ENCODE measurements at regions not wholly inside any gene's neighbourhood (a gene's known extent, or its start where the extent isn't known, plus 50 kb on each side); places are given as distances from the start of the nearest gene placed in this dataset.

GRCh38 chr1:222138095-222138494 is 396.2 kb upstream of the DUSP10 start:
- no peak for TF ChIP-seq POLR2A (IDR thresholded peaks at IDR 0.05; ENCODE audit: borderline replicate concordance, extremely low read depth, insufficient read depth, insufficient read length)
- no peak for TF ChIP-seq POLR2AphosphoS5 (IDR thresholded peaks at IDR 0.05; ENCODE audit: low read depth, low read length)
- TF ChIP-seq CTCF (IDR thresholded peaks at IDR 0.05 in 2 of 3, conservative IDR thresholded peaks at IDR 0.05 in 1 of 3; ENCODE audit: borderline replicate concordance in 1 of 3, insufficient read depth in 1 of 3, low read depth in 2 of 3, low read length in 2 of 3): no peak
- TF ChIP-seq CEBPB (IDR thresholded peaks at IDR 0.05; ENCODE audit: low read depth): no peak

All from HCT116 (cell line).